ENCODE measurements at regions not wholly inside any gene's neighbourhood (a gene's known extent, or its start where the extent isn't known, plus 50 kb on each side); places are given as distances from the start of the nearest gene placed in this dataset.

- Histone ChIP-seq H2AFZ (no peak overlapping the region), H3K36me3 (ENCODE audit: control insufficient read depth, insufficient read depth, low read length) (no peaks in the 10 kb centered on the region), H3K79me2 (no peaks in the 10 kb centered on the region), H3K9ac (no peak overlapping the region), H3K4me3 (ENCODE audit: low read depth, low read length) (no peak overlapping the region), H3K4me2 (ENCODE audit: low read length) (no peak overlapping the region), H3K9me3 (ENCODE audit: control insufficient read depth, low read length) (no peaks in the 10 kb centered on the region), H3K27ac (no peak overlapping the region), H3K4me1 (no peaks in the 10 kb centered on the region), H3K27me3 (ENCODE audit: control insufficient read depth, insufficient read depth, low read length) (no peaks in the 10 kb centered on the region)
- TF ChIP-seq CTCF (IDR thresholded peaks at IDR 0.05): no peak
Observed at GRCh38 chr20:50367739-50368375, 142.3 kb upstream of the PTPN1 start.

GRCh38 chr20:50368386-50368785 is 141.8 kb upstream of the PTPN1 start:
- Histone ChIP-seq H3K9ac (no peak overlapping the region), H3K4me1 (no peaks in the 10 kb centered on the region), H3K9me3 (ENCODE audit: control insufficient read depth, low read length) (no peaks in the 10 kb centered on the region), H3K27ac (no peak overlapping the region), H3K27me3 (ENCODE audit: control insufficient read depth, insufficient read depth, low read length) (no peaks in the 10 kb centered on the region), H3K4me2 (ENCODE audit: low read length) (no peak overlapping the region), H2AFZ (no peak overlapping the region), H3K4me3 (ENCODE audit: low read depth, low read length) (no peak overlapping the region), H3K79me2 (no peaks in the 10 kb centered on the region), H3K36me3 (ENCODE audit: control insufficient read depth, insufficient read depth, low read length) (no peaks in the 10 kb centered on the region)
- no peak for TF ChIP-seq CTCF (IDR thresholded peaks at IDR 0.05)

- H3K79me2 ChIP-seq: no peaks in the 10 kb centered on the region
- TF ChIP-seq CTCF (IDR thresholded peaks at IDR 0.05): no peak
- H3K27ac ChIP-seq: no peak overlapping the region
- H3K4me3 ChIP-seq (ENCODE audit: low read depth, low read length): no peak overlapping the region
- H3K9ac ChIP-seq: no peak overlapping the region
- H3K27me3 ChIP-seq (ENCODE audit: control insufficient read depth, insufficient read depth, low read length): no peaks in the 10 kb centered on the region
- no peaks in the 10 kb centered on the region for H3K4me1 ChIP-seq
- no peak overlapping the region for H3K4me2 ChIP-seq (ENCODE audit: low read length)
- H3K36me3 ChIP-seq (ENCODE audit: control insufficient read depth, insufficient read depth, low read length): no peaks in the 10 kb centered on the region
- H2AFZ ChIP-seq: no peak overlapping the region
- H3K9me3 ChIP-seq (ENCODE audit: control insufficient read depth, low read length): no peaks in the 10 kb centered on the region
Observed at GRCh38 chr20:50368813-50369224, 141.4 kb upstream of the PTPN1 start.

GRCh38 chr20:50369225-50370035 is 140.8 kb upstream of the PTPN1 start:
- H3K4me2 ChIP-seq (ENCODE audit: low read length): no peak overlapping the region
- H3K27ac ChIP-seq: no peak overlapping the region
- H2AFZ ChIP-seq: no peak overlapping the region
- H3K4me3 ChIP-seq (ENCODE audit: low read depth, low read length): no peak overlapping the region
- no peaks in the 10 kb centered on the region for H3K36me3 ChIP-seq (ENCODE audit: control insufficient read depth, insufficient read depth, low read length)
- H3K27me3 ChIP-seq (ENCODE audit: control insufficient read depth, insufficient read depth, low read length): no peaks in the 10 kb centered on the region
- no peaks in the 10 kb centered on the region for H3K4me1 ChIP-seq
- no peaks in the 10 kb centered on the region for H3K79me2 ChIP-seq
- no peak overlapping the region for H3K9ac ChIP-seq
- H3K9me3 ChIP-seq (ENCODE audit: control insufficient read depth, low read length): no peaks in the 10 kb centered on the region
- TF ChIP-seq CTCF (IDR thresholded peaks at IDR 0.05): no peak

Measured in parathyroid adenoma (tissue), 2 donors.